ENCODE measurements at regions not wholly inside any gene's neighbourhood (a gene's known extent, or its start where the extent isn't known, plus 50 kb on each side); places are given as distances from the start of the nearest gene placed in this dataset.

GRCh38 chr2:83042053-83042452, 1417.0 kb downstream of the SUCLG1 start:
- no peak for TF ChIP-seq POLR2AphosphoS5 (IDR thresholded peaks at IDR 0.05)
- no peak for TF ChIP-seq CTCF (IDR thresholded peaks at IDR 0.05)
